AG04449 (cell line): ENCODE measurements at regions not wholly inside any gene's neighbourhood (a gene's known extent, or its start where the extent isn't known, plus 50 kb on each side); places are given as distances from the start of the nearest gene placed in this dataset.
"Not testable (repeated sequence)": the region's sequence is repeated elsewhere in the genome, so short reads cannot be mapped to it uniquely, and the experiment has no call there.

Source experiments
- CTCF ChIA-PET: fragments of 350-600 bp; formaldehyde crosslinking; extraction: SDS; loops from one replicate; lab custom pipeline; 2021; ENCODE audit warnings: antibody characterized with exemption; lab: Yijun Ruan, JAX
- POLR2A ChIA-PET: fragments of 400-600, 350-600 bp; formaldehyde crosslinking; extraction: SDS; loops from one replicate; lab custom pipeline; 2020; ENCODE audit warnings: antibody characterized with exemption, inconsistent platforms; lab: Yijun Ruan, JAX
- DNase-seq: peaks from one replicate; pipeline ENCODE4 v3.0.0-alpha.2; 2010; ENCODE audit warnings: low read depth, low spot score
- H3K4me3 ChIP-seq: 2 replicates; pipeline ENCODE4 v1.5.1; 2011; ENCODE audit warnings: low read depth, mild to moderate bottlenecking, control low read depth, low read length
- TF ChIP-seq, protein P1 (sequence below): IDR thresholded peaks from one replicate; pipeline ENCODE4 v1.5.1; 2011; ENCODE audit warnings: mild to moderate bottlenecking, moderate library complexity, low read length, control low read depth, inconsistent platforms; ENCODE audit not compliant: insufficient read depth; ENCODE audit errors: missing control alignments

GRCh38 chr19:28140201-28140600 is 1072.8 kb downstream of the UQCRFS1 start:
- H3K4me3 ChIP-seq = no peak overlapping the region
- ChIA-PET CTCF (no interaction called here), POLR2A (no interaction called here)
- TF ChIP-seq, protein P1, sequence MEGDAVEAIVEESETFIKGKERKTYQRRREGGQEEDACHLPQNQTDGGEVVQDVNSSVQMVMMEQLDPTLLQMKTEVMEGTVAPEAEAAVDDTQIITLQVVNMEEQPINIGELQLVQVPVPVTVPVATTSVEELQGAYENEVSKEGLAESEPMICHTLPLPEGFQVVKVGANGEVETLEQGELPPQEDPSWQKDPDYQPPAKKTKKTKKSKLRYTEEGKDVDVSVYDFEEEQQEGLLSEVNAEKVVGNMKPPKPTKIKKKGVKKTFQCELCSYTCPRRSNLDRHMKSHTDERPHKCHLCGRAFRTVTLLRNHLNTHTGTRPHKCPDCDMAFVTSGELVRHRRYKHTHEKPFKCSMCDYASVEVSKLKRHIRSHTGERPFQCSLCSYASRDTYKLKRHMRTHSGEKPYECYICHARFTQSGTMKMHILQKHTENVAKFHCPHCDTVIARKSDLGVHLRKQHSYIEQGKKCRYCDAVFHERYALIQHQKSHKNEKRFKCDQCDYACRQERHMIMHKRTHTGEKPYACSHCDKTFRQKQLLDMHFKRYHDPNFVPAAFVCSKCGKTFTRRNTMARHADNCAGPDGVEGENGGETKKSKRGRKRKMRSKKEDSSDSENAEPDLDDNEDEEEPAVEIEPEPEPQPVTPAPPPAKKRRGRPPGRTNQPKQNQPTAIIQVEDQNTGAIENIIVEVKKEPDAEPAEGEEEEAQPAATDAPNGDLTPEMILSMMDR = no peak
- DNase-seq = no peak

GRCh38 chr19:28137772-28138171 is 1075.2 kb downstream of the UQCRFS1 start:
- no peak overlapping the region for H3K4me3 ChIP-seq
- DNase-seq = no peak
- TF ChIP-seq, protein P1 = no peak
- ChIA-PET POLR2A (no interaction called here), CTCF (no interaction called here)

GRCh38 chr19:28136796-28137195 is 1076.2 kb downstream of the UQCRFS1 start:
- ChIA-PET POLR2A (no interaction called here), CTCF (no interaction called here)
- DNase-seq = no peak
- TF ChIP-seq, protein P1 = no peak
- no peak overlapping the region for H3K4me3 ChIP-seq

- no peak for DNase-seq
- POLR2A ChIA-PET = no interaction called here
- TF ChIP-seq, protein P1 = no peak
- no peak overlapping the region for H3K4me3 ChIP-seq
- CTCF ChIA-PET = no interaction called here
Observed at GRCh38 chr19:28135825-28136224, 1077.1 kb downstream of the UQCRFS1 start.

DNA sequence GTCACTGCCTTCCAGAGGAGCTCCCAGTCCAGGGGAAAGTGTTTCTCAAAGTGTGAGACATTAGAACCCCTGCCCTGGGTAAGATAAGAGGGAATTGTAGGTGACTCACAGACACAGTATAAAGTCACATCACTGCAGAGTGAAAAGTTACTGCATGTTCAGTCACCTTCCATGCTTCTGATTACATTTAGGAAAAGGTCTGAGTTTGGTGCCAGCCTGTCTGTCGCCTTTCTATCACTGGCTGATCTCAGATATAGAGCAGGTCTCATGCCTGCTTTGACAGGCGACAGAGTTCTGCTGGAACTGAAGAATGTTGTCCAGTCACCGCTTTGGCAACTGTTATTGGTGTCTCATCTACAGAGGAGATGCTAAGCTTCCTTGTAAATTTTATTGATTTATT is 1078.6 kb downstream of the UQCRFS1 start:
- POLR2A ChIA-PET = no interaction called here

GRCh38 chr19:28130881-28131280 is 1082.1 kb downstream of the UQCRFS1 start:
- POLR2A ChIA-PET, H3K4me3 ChIP-seq, CTCF ChIA-PET, DNase-seq: not testable (repeated sequence)

More for the DNA sequence above, 1078.6 kb downstream of the UQCRFS1 start:
- no peak for DNase-seq
- CTCF ChIA-PET = no interaction called here
- TF ChIP-seq, protein P1 = no peak
- no peak overlapping the region for H3K4me3 ChIP-seq

DNA sequence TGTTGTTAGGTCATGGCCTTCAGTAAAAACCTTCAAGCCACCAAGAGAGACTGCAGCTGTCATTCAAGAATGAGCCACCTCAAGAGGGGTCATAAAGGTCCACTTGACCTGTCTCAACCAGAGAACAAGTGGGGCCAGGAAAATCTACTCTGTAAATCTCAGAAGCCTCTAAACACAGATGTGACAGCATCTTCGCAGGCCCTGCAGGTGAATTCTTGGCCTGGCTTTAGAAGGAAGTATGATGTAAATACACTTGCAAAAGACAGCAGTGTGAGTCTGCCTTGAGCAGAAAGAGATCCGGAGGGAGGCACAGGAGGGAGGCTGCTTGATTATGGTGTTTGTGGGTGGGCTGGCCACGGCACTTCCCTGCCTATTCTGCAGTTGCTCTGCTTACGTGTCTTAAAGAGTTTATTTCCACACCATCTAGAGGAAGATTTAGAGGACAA is 1082.9 kb downstream of the UQCRFS1 start:
- no peak overlapping the region for H3K4me3 ChIP-seq
- TF ChIP-seq, protein P1 = no peak
- ChIA-PET POLR2A (no interaction called here), CTCF (no interaction called here)
- no peak for DNase-seq
